NB4 (cell line): ENCODE measurements at regions not wholly inside any gene's neighbourhood (a gene's known extent, or its start where the extent isn't known, plus 50 kb on each side); places are given as distances from the start of the nearest gene placed in this dataset.

Experiments used
- CTCF ChIP-seq: IDR thresholded peaks from one replicate; pipeline ENCODE4 v1.5.1; 2012; ENCODE audit warnings: low read depth, low read length
- POLR2A ChIP-seq: IDR thresholded peaks from 2 replicates; pipeline ENCODE4 v1.6.1; 2011; ENCODE audit warnings: mild to moderate bottlenecking; ENCODE audit not compliant: insufficient read length; ENCODE audit errors: extremely low read depth
- TF ChIP-seq, protein P1 (sequence below): IDR thresholded peaks from 2 replicates; pipeline ENCODE4 v1.6.1; 2011; ENCODE audit warnings: low read depth, low read length

- TF ChIP-seq CTCF (no peak), POLR2A (no peak)
- TF ChIP-seq, protein P1, sequence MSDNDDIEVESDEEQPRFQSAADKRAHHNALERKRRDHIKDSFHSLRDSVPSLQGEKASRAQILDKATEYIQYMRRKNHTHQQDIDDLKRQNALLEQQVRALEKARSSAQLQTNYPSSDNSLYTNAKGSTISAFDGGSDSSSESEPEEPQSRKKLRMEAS, result no peak
These were observed 931.7 kb downstream of the MCTP2 start for GRCh38 chr15:95162967-95163531.
